Caco-2 (cell line): ENCODE measurements at regions not wholly inside any gene's neighbourhood (a gene's known extent, or its start where the extent isn't known, plus 50 kb on each side); places are given as distances from the start of the nearest gene placed in this dataset.

Source experiments
- BruUV-seq: library from RNA; stranded (reverse); fragments of 400-500 nt; replicated peaks from 2 replicates; lab custom pipeline; 2021; lab: Mats Ljungman, UMichigan
- CTCF ChIA-PET: fragments of 300-600 bp; sonication (Branson Sonifier 250); formaldehyde crosslinking; loops from one replicate; lab custom pipeline; 2022; ENCODE audit warnings: antibody characterized with exemption; lab: Charles Lee
- POLR2A ChIA-PET: fragments of 300-600 bp; sonication (Branson Sonifier 250); formaldehyde crosslinking; loops from one replicate; lab custom pipeline; 2022; ENCODE audit warnings: antibody characterized with exemption; lab: Charles Lee
- DNase-seq, 2 experiments: peaks; one replicate each; pipeline versions ENCODE4 v3.0.0 to v3.0.0-alpha.2; 2020 to 2022
- H3K27me3 ChIP-seq: replicated peaks from 2 replicates; pipeline ENCODE4 v1.6.0; 2011; ENCODE audit warnings: low read length; ENCODE audit not compliant: control insufficient read depth, insufficient read depth
- H3K36me3 ChIP-seq: 2 replicates; pipeline ENCODE4 v1.5.1; 2011; ENCODE audit warnings: low read length; ENCODE audit not compliant: control insufficient read depth, insufficient read depth
- H3K4me1 ChIP-seq: fragments of 250-450 bp; sonication (Bioruptor Pico); 2 replicates; pipeline ENCODE4 v1.5.1; 2020; ENCODE audit warnings: mild to moderate bottlenecking
- H3K4me3 ChIP-seq: 2 replicates; pipeline ENCODE4 v1.5.1; 2011; ENCODE audit warnings: low read depth, mild to moderate bottlenecking, control low read depth, low read length
- H3K9me3 ChIP-seq: fragments of 250-450 bp; sonication (Bioruptor Pico); 2 replicates; pipeline ENCODE4 v1.5.1; 2020; ENCODE audit warnings: mild to moderate bottlenecking, moderate library complexity
- H3K27ac Mint-ChIP-seq: one replicate; pipeline ENCODE4 v1.8.0; 2022; ENCODE audit warnings: mixed read lengths; ENCODE audit not compliant: unreplicated experiment
- H3K27me3 Mint-ChIP-seq: one replicate; pipeline ENCODE4 v1.8.0; 2022; ENCODE audit warnings: mixed read lengths; ENCODE audit not compliant: insufficient read depth, unreplicated experiment
- H3K36me3 Mint-ChIP-seq: one replicate; pipeline ENCODE4 v1.8.0; 2022; ENCODE audit warnings: mild to moderate bottlenecking, mixed read lengths; ENCODE audit not compliant: insufficient read depth, unreplicated experiment
- H3K4me1 Mint-ChIP-seq: one replicate; pipeline ENCODE4 v1.8.0; 2022; ENCODE audit warnings: low read depth, mixed read lengths; ENCODE audit not compliant: unreplicated experiment
- H3K4me3 Mint-ChIP-seq: one replicate; pipeline ENCODE4 v1.8.0; 2022; ENCODE audit warnings: mild to moderate bottlenecking, moderate library complexity, mixed read lengths; ENCODE audit not compliant: unreplicated experiment
- H3K9me3 Mint-ChIP-seq: one replicate; pipeline ENCODE4 v1.8.0; 2022; ENCODE audit warnings: mixed read lengths; ENCODE audit not compliant: unreplicated experiment
- CTCF ChIP-seq, 2 experiments: fragments of 200-600 bp in 1 of 2; IDR thresholded peaks; 1 replicate in 1 of 2; 2 replicates in 1 of 2; pipeline versions ENCODE4 v1.5.1 to v1.8.0; 2011 to 2022; ENCODE audit warnings: antibody characterized with exemption in 1 of 2, control low read depth in 1 of 2, inconsistent platforms in 1 of 2, low read depth in 1 of 2, low read length in 1 of 2, mild to moderate bottlenecking in 1 of 2, moderate library complexity in 1 of 2; ENCODE audit not compliant: insufficient read depth in 1 of 2, severe bottlenecking in 1 of 2, unreplicated experiment in 1 of 2
- intact Hi-C: fragments of 100-400 bp; cut with micrococcal nuclease; formaldehyde crosslinking; loops from one replicate; pipeline ENCODE4 v1.10.0; 2022; ENCODE audit not compliant: unreplicated experiment

DNA sequence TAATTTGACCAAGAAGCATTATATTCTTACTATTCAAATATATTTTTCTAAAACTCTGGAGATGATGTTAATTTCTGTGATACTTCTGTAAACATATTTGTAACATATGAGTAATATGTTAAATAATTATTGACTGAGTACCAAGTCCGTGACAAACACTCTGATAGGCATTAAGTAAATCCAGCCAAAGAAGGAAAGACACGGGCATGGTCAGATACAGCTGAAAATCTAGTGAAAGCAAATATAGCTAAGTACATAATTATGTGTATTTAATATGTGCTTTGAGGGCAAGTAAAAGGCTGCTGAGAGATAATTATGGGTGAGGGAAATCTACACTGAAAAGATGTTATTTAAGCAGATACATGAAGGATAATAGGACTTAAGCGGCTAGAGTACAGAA, 1263.6 kb upstream of the ADGRL3 start:
- Mint-ChIP-seq H3K4me1 (no peaks in the 10 kb centered on the region), H3K9me3 (no peaks in the 10 kb centered on the region), H3K4me3 (no peak overlapping the region), H3K27ac (no peak overlapping the region), H3K36me3 (no peaks in the 10 kb centered on the region), H3K27me3 (peaks cover 2% of the 10 kb centered on the region)
- TF ChIP-seq CTCF (IDR thresholded peaks at IDR 0.05; ENCODE audit: insufficient read depth in 1 of 2, low read depth in 1 of 2, low read length in 1 of 2, severe bottlenecking in 1 of 2, unreplicated experiment in 1 of 2) = no peak
- ChIA-PET CTCF (no interaction called here), POLR2A (no interaction called here)
- intact Hi-C loops = no loop called here
- H3K9me3 ChIP-seq = no peaks in the 10 kb centered on the region
- H3K27me3 ChIP-seq = no peaks in the 10 kb centered on the region
- H3K36me3 ChIP-seq = no peaks in the 10 kb centered on the region
- H3K4me3 ChIP-seq = no peak overlapping the region
- no peak for DNase-seq
- no peaks in the 10 kb centered on the region for H3K4me1 ChIP-seq
- BruUV-seq = no TSS peak

GRCh38 chr4:59938166-59938565, 1262.0 kb upstream of the ADGRL3 start:
- Histone ChIP-seq H3K36me3 (no peaks in the 10 kb centered on the region), H3K27me3 (no peaks in the 10 kb centered on the region), H3K9me3 (no peaks in the 10 kb centered on the region), H3K4me3 (no peak overlapping the region), H3K4me1 (no peaks in the 10 kb centered on the region)
- CTCF ChIA-PET = no interaction called here
- intact Hi-C loops = no loop called here
- no peaks in the 10 kb centered on the region for H3K4me1 Mint-ChIP-seq
- no peak for TF ChIP-seq CTCF (IDR thresholded peaks at IDR 0.05; ENCODE audit: insufficient read depth in 1 of 2, low read depth in 1 of 2, low read length in 1 of 2, severe bottlenecking in 1 of 2, unreplicated experiment in 1 of 2)
- H3K27me3 Mint-ChIP-seq = peaks cover 3% of the 10 kb centered on the region
- no peak for DNase-seq
- H3K27ac Mint-ChIP-seq = no peak overlapping the region
- H3K4me3 Mint-ChIP-seq = no peak overlapping the region
- no peaks in the 10 kb centered on the region for H3K9me3 Mint-ChIP-seq
- POLR2A ChIA-PET = no interaction called here
- no peaks in the 10 kb centered on the region for H3K36me3 Mint-ChIP-seq
- no TSS peak for BruUV-seq

- no peak for DNase-seq
- H3K27me3 ChIP-seq = no peaks in the 10 kb centered on the region
- H3K4me3 Mint-ChIP-seq = no peak overlapping the region
- ChIA-PET CTCF (no interaction called here), POLR2A (no interaction called here)
- no TSS peak for BruUV-seq
- no peaks in the 10 kb centered on the region for H3K36me3 ChIP-seq
- H3K9me3 Mint-ChIP-seq = no peaks in the 10 kb centered on the region
- H3K36me3 Mint-ChIP-seq = no peaks in the 10 kb centered on the region
- H3K27ac Mint-ChIP-seq = no peak overlapping the region
- TF ChIP-seq CTCF (IDR thresholded peaks at IDR 0.05; ENCODE audit: insufficient read depth in 1 of 2, low read depth in 1 of 2, low read length in 1 of 2, severe bottlenecking in 1 of 2, unreplicated experiment in 1 of 2) = no peak
- no peaks in the 10 kb centered on the region for H3K4me1 ChIP-seq
- peaks cover 3% of the 10 kb centered on the region for H3K27me3 Mint-ChIP-seq
- no peaks in the 10 kb centered on the region for H3K4me1 Mint-ChIP-seq
- intact Hi-C loops = no loop called here
- no peak overlapping the region for H3K4me3 ChIP-seq
- H3K9me3 ChIP-seq = no peaks in the 10 kb centered on the region
Observed at GRCh38 chr4:59945277-59945676, 1254.8 kb upstream of the ADGRL3 start.
